Chondrocyte (in vitro differentiated cells): ENCODE measurements at regions not wholly inside any gene's neighbourhood (a gene's known extent, or its start where the extent isn't known, plus 50 kb on each side); places are given as distances from the start of the nearest gene placed in this dataset.
"Not testable (repeated sequence)": the region's sequence is repeated elsewhere in the genome, so short reads cannot be mapped to it uniquely, and the experiment has no call there.

Experiments used
- DNase-seq: peaks from one replicate; pipeline ENCODE4 v3.0.0; 2021; ENCODE audit warnings: mixed read lengths, low spot score
- H3K27ac Mint-ChIP-seq: one replicate; pipeline ENCODE4 v1.8.0; 2021; ENCODE audit warnings: mild to moderate bottlenecking, moderate library complexity, mixed read lengths; ENCODE audit not compliant: unreplicated experiment
- H3K27me3 Mint-ChIP-seq: 2 replicates; pipeline ENCODE4 v1.8.0; 2021; ENCODE audit warnings: low read depth, mixed read lengths
- H3K36me3 Mint-ChIP-seq: 2 replicates; pipeline ENCODE4 v1.8.0; 2021; ENCODE audit warnings: low read depth, mixed read lengths
- H3K4me1 Mint-ChIP-seq: 2 replicates; pipeline ENCODE4 v1.8.0; 2021; ENCODE audit warnings: low read depth, mild to moderate bottlenecking, mixed read lengths
- H3K4me3 Mint-ChIP-seq: one replicate; pipeline ENCODE4 v1.8.0; 2021; ENCODE audit warnings: mild to moderate bottlenecking, moderate library complexity, mixed read lengths; ENCODE audit not compliant: unreplicated experiment
- H3K9me3 Mint-ChIP-seq: 2 replicates; pipeline ENCODE4 v1.8.0; 2021; ENCODE audit warnings: low read depth, mixed read lengths
- CTCF ChIP-seq: fragments of 200-600 bp; sonication (generic); IDR thresholded peaks from 2 replicates; pipeline ENCODE4 v1.5.0; 2021; ENCODE audit warnings: antibody characterized with exemption, mild to moderate bottlenecking, moderate library complexity

- Mint-ChIP-seq H3K36me3 (no peaks in the 10 kb centered on the region), H3K27me3 (peaks cover 1% of the 10 kb centered on the region), H3K27ac (no peak overlapping the region), H3K9me3 (no peaks in the 10 kb centered on the region), H3K4me3 (no peak overlapping the region), H3K4me1 (no peaks in the 10 kb centered on the region)
- no peak for TF ChIP-seq CTCF
- DNase-seq, result no peak
Measured at GRCh38 chr16:76866994-76867393, 324.0 kb upstream of the MON1B start.

GRCh38 chr16:76875898-76876297, 315.1 kb upstream of the MON1B start:
- Mint-ChIP-seq H3K4me3 (no peak overlapping the region), H3K27ac (no peak overlapping the region), H3K36me3 (no peaks in the 10 kb centered on the region), H3K9me3 (peaks cover 6% of the 10 kb centered on the region), H3K27me3 (peaks cover 3% of the 10 kb centered on the region), H3K4me1 (no peaks in the 10 kb centered on the region)
- DNase-seq, result no peak
- no peak for TF ChIP-seq CTCF

GRCh38 chr16:76879420-76879819, 311.6 kb upstream of the MON1B start:
- DNase-seq, result no peak
- H3K4me3 Mint-ChIP-seq, result no peak overlapping the region
- H3K36me3 Mint-ChIP-seq, result no peaks in the 10 kb centered on the region
- no peaks in the 10 kb centered on the region for H3K27me3 Mint-ChIP-seq
- no peak overlapping the region for H3K27ac Mint-ChIP-seq
- TF ChIP-seq CTCF, result no peak
- no peaks in the 10 kb centered on the region for H3K4me1 Mint-ChIP-seq
- peaks cover 6% of the 10 kb centered on the region for H3K9me3 Mint-ChIP-seq

- DNase-seq, H3K27ac Mint-ChIP-seq, H3K9me3 Mint-ChIP-seq, H3K27me3 Mint-ChIP-seq, H3K4me1 Mint-ChIP-seq, H3K36me3 Mint-ChIP-seq, H3K4me3 Mint-ChIP-seq: not testable (repeated sequence)
Measured at GRCh38 chr16:76880523-76880922, 310.5 kb upstream of the MON1B start.

GRCh38 chr16:76882105-76882504, 308.9 kb upstream of the MON1B start:
- Mint-ChIP-seq H3K27me3 (peaks cover 2% of the 10 kb centered on the region), H3K9me3 (peaks cover 6% of the 10 kb centered on the region), H3K4me1 (no peaks in the 10 kb centered on the region), H3K36me3 (no peaks in the 10 kb centered on the region), H3K4me3 (no peak overlapping the region), H3K27ac (no peak overlapping the region)
- DNase-seq, result no peak
- TF ChIP-seq CTCF, result no peak

- Mint-ChIP-seq H3K36me3 (no peaks in the 10 kb centered on the region), H3K27me3 (peaks cover 2% of the 10 kb centered on the region), H3K9me3 (peaks cover 6% of the 10 kb centered on the region), H3K4me3 (no peak overlapping the region), H3K4me1 (no peaks in the 10 kb centered on the region), H3K27ac (no peak overlapping the region)
- no peak for DNase-seq
- TF ChIP-seq CTCF, result no peak
Measured at GRCh38 chr16:76883076-76883475, 307.9 kb upstream of the MON1B start.
